ENCODE measurements at regions not wholly inside any gene's neighbourhood (a gene's known extent, or its start where the extent isn't known, plus 50 kb on each side); places are given as distances from the start of the nearest gene placed in this dataset.

DNA sequence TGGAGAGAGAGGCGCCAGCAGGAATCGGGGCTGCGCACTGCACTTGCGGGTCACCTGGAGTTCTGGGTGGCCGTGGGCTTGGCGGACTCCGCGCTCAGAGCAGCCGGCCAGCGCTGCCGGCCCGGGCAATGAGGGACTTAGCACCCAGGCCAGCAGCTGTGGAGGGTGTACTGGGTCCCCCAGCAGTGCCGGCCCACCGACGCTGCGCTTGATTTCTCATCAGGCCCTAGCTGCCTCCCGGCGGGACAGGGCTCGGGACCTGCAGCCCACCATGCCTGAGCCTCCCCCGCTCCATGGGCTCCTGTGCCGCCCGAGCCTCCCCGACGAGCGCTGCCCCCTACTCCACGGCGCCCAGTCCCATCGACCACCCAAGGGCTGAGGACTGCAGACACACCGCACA, 325.6 kb downstream of the ACTL7B start:
- no peak for TF ChIP-seq EZH2 (IDR thresholded peaks at IDR 0.05; ENCODE audit: borderline replicate concordance)
- TF ChIP-seq EZH2phosphoT487 (IDR thresholded peaks at IDR 0.05; ENCODE audit: low read depth, severe bottlenecking, unreplicated experiment): no peak
- TF ChIP-seq, protein P1, sequence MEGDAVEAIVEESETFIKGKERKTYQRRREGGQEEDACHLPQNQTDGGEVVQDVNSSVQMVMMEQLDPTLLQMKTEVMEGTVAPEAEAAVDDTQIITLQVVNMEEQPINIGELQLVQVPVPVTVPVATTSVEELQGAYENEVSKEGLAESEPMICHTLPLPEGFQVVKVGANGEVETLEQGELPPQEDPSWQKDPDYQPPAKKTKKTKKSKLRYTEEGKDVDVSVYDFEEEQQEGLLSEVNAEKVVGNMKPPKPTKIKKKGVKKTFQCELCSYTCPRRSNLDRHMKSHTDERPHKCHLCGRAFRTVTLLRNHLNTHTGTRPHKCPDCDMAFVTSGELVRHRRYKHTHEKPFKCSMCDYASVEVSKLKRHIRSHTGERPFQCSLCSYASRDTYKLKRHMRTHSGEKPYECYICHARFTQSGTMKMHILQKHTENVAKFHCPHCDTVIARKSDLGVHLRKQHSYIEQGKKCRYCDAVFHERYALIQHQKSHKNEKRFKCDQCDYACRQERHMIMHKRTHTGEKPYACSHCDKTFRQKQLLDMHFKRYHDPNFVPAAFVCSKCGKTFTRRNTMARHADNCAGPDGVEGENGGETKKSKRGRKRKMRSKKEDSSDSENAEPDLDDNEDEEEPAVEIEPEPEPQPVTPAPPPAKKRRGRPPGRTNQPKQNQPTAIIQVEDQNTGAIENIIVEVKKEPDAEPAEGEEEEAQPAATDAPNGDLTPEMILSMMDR (IDR thresholded peaks at IDR 0.05; ENCODE audit: poor library complexity): no peak
- Histone ChIP-seq H3K9me2 (replicated peaks; ENCODE audit: insufficient read depth) (no peaks in the 10 kb centered on the region), H3K36me3 (replicated peaks; ENCODE audit: insufficient read depth, low read depth) (no peaks in the 10 kb centered on the region), H3K27me3 (no peaks in the 10 kb centered on the region), H3K79me2 (no peaks in the 10 kb centered on the region), H3K4me2 (no peak overlapping the region), H3K27ac (no peak overlapping the region), H4K20me1 (ENCODE audit: insufficient read depth, poor library complexity, severe bottlenecking) (no peaks in the 10 kb centered on the region), H3K4me3 (no peak overlapping the region), H3K9me3 (ENCODE audit: low read depth) (no peaks in the 10 kb centered on the region), H2AFZ (no peak overlapping the region), H3K4me1 (ENCODE audit: insufficient read depth) (no peaks in the 10 kb centered on the region)
- 95% methylated on average over 27 of the region's 29 CpGs for WGBS (ENCODE audit: low lambda C conversion rate, missing lambda C conversion rate)
- no peak for DNase-seq (ENCODE audit: low spot score)

DNA sequence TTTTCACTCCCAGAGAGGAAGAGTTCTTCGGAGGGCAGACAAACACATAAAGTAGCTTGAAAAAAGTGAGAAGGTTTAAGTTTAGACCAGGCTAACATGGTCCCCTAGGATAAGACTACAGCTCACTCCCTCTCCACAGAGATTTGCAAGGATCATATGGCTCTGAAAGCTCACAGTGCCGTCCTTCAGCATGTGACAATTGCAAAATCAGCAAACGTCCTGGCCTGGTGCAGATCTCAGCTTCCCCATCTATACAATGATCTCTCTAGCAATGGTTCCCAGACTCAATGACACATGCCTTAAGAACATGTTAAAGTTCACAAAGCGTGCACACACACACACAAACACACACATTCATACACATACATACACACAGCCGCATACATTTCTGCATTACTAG, 327.6 kb downstream of the ACTL7B start:
- 76% methylated on average over 5 of the region's 5 CpGs for WGBS (ENCODE audit: low lambda C conversion rate, missing lambda C conversion rate)
- no peak for TF ChIP-seq EZH2phosphoT487 (IDR thresholded peaks at IDR 0.05; ENCODE audit: low read depth, severe bottlenecking, unreplicated experiment)
- no peak for TF ChIP-seq EZH2 (IDR thresholded peaks at IDR 0.05; ENCODE audit: borderline replicate concordance)
- TF ChIP-seq, protein P1 (IDR thresholded peaks at IDR 0.05; ENCODE audit: poor library complexity): no peak
- H3K9me3 ChIP-seq (ENCODE audit: low read depth): no peaks in the 10 kb centered on the region

DNA sequence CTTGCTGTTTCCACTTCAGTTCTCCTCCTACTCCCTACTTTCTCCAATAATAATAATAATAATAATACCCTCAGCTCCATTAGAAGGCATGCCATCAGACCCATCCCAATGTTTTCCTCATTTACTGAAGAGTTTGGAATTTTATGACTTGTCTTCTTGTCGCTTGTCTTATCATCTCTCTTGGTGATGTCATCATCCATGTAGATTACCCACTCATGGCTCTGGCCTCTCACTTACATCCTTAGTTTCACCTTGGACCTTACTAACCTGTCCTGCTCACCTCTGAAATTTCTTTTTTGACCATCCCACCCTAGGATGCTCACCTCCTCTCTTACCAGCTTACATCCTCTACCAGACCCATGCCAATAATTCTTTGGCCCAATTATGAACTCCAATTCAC, 329.3 kb downstream of the ACTL7B start:
- H3K4me3 ChIP-seq: no peak overlapping the region
- no peak overlapping the region for H3K27ac ChIP-seq
- no peak for DNase-seq (ENCODE audit: low spot score)
- no peaks in the 10 kb centered on the region for H3K36me3 ChIP-seq (replicated peaks; ENCODE audit: insufficient read depth, low read depth)
- H3K4me1 ChIP-seq (ENCODE audit: insufficient read depth): no peaks in the 10 kb centered on the region
- H3K27me3 ChIP-seq: no peaks in the 10 kb centered on the region
- H3K4me2 ChIP-seq: no peak overlapping the region
- H3K9me3 ChIP-seq (ENCODE audit: low read depth): no peaks in the 10 kb centered on the region
- no peaks in the 10 kb centered on the region for H4K20me1 ChIP-seq (ENCODE audit: insufficient read depth, poor library complexity, severe bottlenecking)
- WGBS (ENCODE audit: low lambda C conversion rate, missing lambda C conversion rate): 97% methylated on average over 1 of the region's 1 CpG
- H2AFZ ChIP-seq: no peak overlapping the region
- H3K9me2 ChIP-seq (replicated peaks; ENCODE audit: insufficient read depth): no peaks in the 10 kb centered on the region
- TF ChIP-seq EZH2phosphoT487 (IDR thresholded peaks at IDR 0.05; ENCODE audit: low read depth, severe bottlenecking, unreplicated experiment): no peak
- TF ChIP-seq, protein P1 (IDR thresholded peaks at IDR 0.05; ENCODE audit: poor library complexity): no peak
- no peaks in the 10 kb centered on the region for H3K79me2 ChIP-seq

More for the DNA sequence above, 327.6 kb downstream of the ACTL7B start:
- Histone ChIP-seq H3K4me3 (no peak overlapping the region), H4K20me1 (ENCODE audit: insufficient read depth, poor library complexity, severe bottlenecking) (no peaks in the 10 kb centered on the region), H3K4me1 (ENCODE audit: insufficient read depth) (no peaks in the 10 kb centered on the region), H3K79me2 (no peaks in the 10 kb centered on the region), H3K27ac (no peak overlapping the region), H3K36me3 (replicated peaks; ENCODE audit: insufficient read depth, low read depth) (no peaks in the 10 kb centered on the region), H3K9me2 (replicated peaks; ENCODE audit: insufficient read depth) (no peaks in the 10 kb centered on the region), H3K27me3 (no peaks in the 10 kb centered on the region), H3K4me2 (no peak overlapping the region), H2AFZ (no peak overlapping the region)
- no peak for DNase-seq (ENCODE audit: low spot score)

DNA sequence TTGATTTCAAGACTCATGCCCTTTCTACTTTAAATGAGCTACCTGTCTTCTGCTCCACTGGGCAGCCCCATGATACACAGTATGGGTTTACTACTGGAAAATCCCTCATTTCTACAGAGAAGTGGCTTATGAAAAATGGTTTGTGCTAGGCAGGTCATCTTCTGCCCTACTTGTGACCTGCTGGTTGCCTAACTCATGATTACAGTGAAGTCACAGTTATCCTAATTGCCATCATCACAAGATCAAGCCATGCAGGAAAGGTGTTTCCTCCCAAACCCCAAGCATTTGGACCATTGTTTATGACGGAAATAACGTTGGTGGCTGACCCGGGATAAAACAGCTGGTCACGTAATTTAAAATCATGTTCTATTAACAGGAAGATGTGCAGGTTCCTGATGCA, 330.6 kb downstream of the ACTL7B start:
- Histone ChIP-seq H2AFZ (no peak overlapping the region), H3K27me3 (no peaks in the 10 kb centered on the region), H4K20me1 (ENCODE audit: insufficient read depth, poor library complexity, severe bottlenecking) (no peaks in the 10 kb centered on the region), H3K4me2 (no peak overlapping the region), H3K9me2 (replicated peaks; ENCODE audit: insufficient read depth) (no peaks in the 10 kb centered on the region), H3K36me3 (replicated peaks; ENCODE audit: insufficient read depth, low read depth) (no peaks in the 10 kb centered on the region), H3K27ac (no peak overlapping the region), H3K4me1 (ENCODE audit: insufficient read depth) (no peaks in the 10 kb centered on the region), H3K4me3 (no peak overlapping the region), H3K79me2 (no peaks in the 10 kb centered on the region), H3K9me3 (ENCODE audit: low read depth) (no peaks in the 10 kb centered on the region)
- TF ChIP-seq, protein P1 (IDR thresholded peaks at IDR 0.05; ENCODE audit: poor library complexity): no peak
- TF ChIP-seq EZH2phosphoT487 (IDR thresholded peaks at IDR 0.05; ENCODE audit: low read depth, severe bottlenecking, unreplicated experiment) (no peak), EZH2 (IDR thresholded peaks at IDR 0.05; ENCODE audit: borderline replicate concordance) (no peak)
- no peak for DNase-seq (ENCODE audit: low spot score)
- 92% methylated on average over 4 of the region's 4 CpGs for WGBS (ENCODE audit: low lambda C conversion rate, missing lambda C conversion rate)
